ENCODE measurements at regions not wholly inside any gene's neighbourhood (a gene's known extent, or its start where the extent isn't known, plus 50 kb on each side); places are given as distances from the start of the nearest gene placed in this dataset.

GRCh38 chr12:131253376-131254026, 299.8 kb downstream of the ADGRD1 start:
- H4K20me1 ChIP-seq (replicated peaks in 1 of 2; ENCODE audit: control insufficient read depth in 1 of 2, insufficient read depth in 2 of 2, low read length in 2 of 2): no peaks in the 10 kb centered on the region
- no peak overlapping the region for H3K4ac ChIP-seq (replicated peaks; ENCODE audit: insufficient read length, low read depth, low read length)
- no peaks in the 10 kb centered on the region for H3K79me1 ChIP-seq (ENCODE audit: low read depth, low read length)
- FAIRE-seq (no peak), DNase-seq (ENCODE audit: low read depth in 1 of 2, low spot score in 2 of 2) (no peak)
- H3K56ac ChIP-seq (replicated peaks; ENCODE audit: insufficient read length, low read depth, low read length): no peak overlapping the region
- H3K36me3 ChIP-seq (ENCODE audit: control insufficient read depth in 2 of 4, insufficient read depth in 4 of 4, low read length in 3 of 4): no peaks in the 10 kb centered on the region
- H3K27me3 ChIP-seq (replicated peaks in 1 of 4; ENCODE audit: control insufficient read depth in 3 of 4, extremely low read depth in 1 of 4, insufficient read depth in 3 of 4, low read length in 3 of 4): no peaks in the 10 kb centered on the region; a peak in 2 of 7 replicates
- H3K14ac ChIP-seq (ENCODE audit: insufficient read length): no peak overlapping the region
- no peak overlapping the region for H3K4me3 ChIP-seq (ENCODE audit: extremely low read depth in 1 of 4, insufficient read depth in 2 of 4, low read depth in 3 of 4, low read length in 4 of 4)
- H4K8ac ChIP-seq (ENCODE audit: extremely low read depth, insufficient read depth, low read length): no peak overlapping the region
- CTCF ChIA-PET (ENCODE audit: partially characterized antibody): no interaction called here
- peaks cover 3% of the 10 kb centered on the region; the same call in 1 of the 2 replicates for H3K23me2 ChIP-seq (ENCODE audit: low read depth, low read length)
- no peak overlapping the region for H3K23ac ChIP-seq (ENCODE audit: insufficient read length)
- H2BK5ac ChIP-seq (ENCODE audit: low read depth, low read length): no peak overlapping the region
- H2AFZ ChIP-seq (ENCODE audit: low read length): no peak overlapping the region
- H4K91ac ChIP-seq (replicated peaks; ENCODE audit: insufficient read length, low read length): no peak overlapping the region
- no peak overlapping the region for H3K27ac ChIP-seq (ENCODE audit: low read depth, low read length)
- H3K18ac ChIP-seq (ENCODE audit: extremely low read depth, low read length): no peak overlapping the region
- H2BK20ac ChIP-seq (ENCODE audit: low read length): no peak overlapping the region
- no peak overlapping the region for H2BK12ac ChIP-seq (ENCODE audit: low read depth, low read length)
- no peaks in the 10 kb centered on the region for H3K79me2 ChIP-seq (ENCODE audit: control insufficient read depth in 1 of 2, insufficient read depth in 2 of 2, low read length in 2 of 2)
- no peak overlapping the region for H3K4me2 ChIP-seq (ENCODE audit: insufficient read depth in 1 of 2, low read depth in 2 of 2, low read length in 2 of 2)
- 86% methylated on average over 6 of the region's 6 CpGs; no CpG with 5 or more reads in 1 of the 2 experiments for WGBS, 2 experiments (ENCODE audit: extremely low coverage in 1 of 2, insufficient coverage in 1 of 2, insufficient read length in 1 of 2, insufficient replicate concordance in 2 of 2, low coverage in 1 of 2, low lambda C conversion rate in 2 of 2, missing lambda C conversion rate in 1 of 2)
- no peak overlapping the region for H2BK120ac ChIP-seq (replicated peaks; ENCODE audit: low read depth, low read length)
- H2BK15ac ChIP-seq (ENCODE audit: low read length): no peak overlapping the region
- H3K9ac ChIP-seq (replicated peaks in 1 of 4; ENCODE audit: extremely low read depth in 1 of 4, low read depth in 3 of 4, low read length in 3 of 4): no peak overlapping the region
- H3K4me1 ChIP-seq (replicated peaks in 1 of 4; ENCODE audit: control insufficient read depth in 3 of 4, insufficient read depth in 4 of 4, low read length in 3 of 4): no peaks in the 10 kb centered on the region; a peak in 1 of 7 replicates
- no peak overlapping the region for H2AK5ac ChIP-seq (ENCODE audit: low read depth, low read length)
- POLR2A ChIA-PET (ENCODE audit: partially characterized antibody): interaction anchor here (0.9 kb wide), 1 partner anchor 12 kb away, joined by 3 read pairs; no protein-coding TSS in a partner anchor
- no peak overlapping the region for H4K5ac ChIP-seq (ENCODE audit: insufficient read length, low read depth, low read length)
- H3K9me3 ChIP-seq (ENCODE audit: insufficient read depth in 2 of 2, low read depth in 1 of 2, low read length in 1 of 2): peaks cover 8 to 10% of the 10 kb centered on the region in 2 experiments; a peak in 3 of 4 replicates
- no peak for TF ChIP-seq CTBP2 (IDR thresholded peaks at IDR 0.05; ENCODE audit: borderline replicate concordance, insufficient read depth, insufficient read length, low read length)

Measured in H1 (cell line).